ENCODE measurements at regions not wholly inside any gene's neighbourhood (a gene's known extent, or its start where the extent isn't known, plus 50 kb on each side); places are given as distances from the start of the nearest gene placed in this dataset.

DNA sequence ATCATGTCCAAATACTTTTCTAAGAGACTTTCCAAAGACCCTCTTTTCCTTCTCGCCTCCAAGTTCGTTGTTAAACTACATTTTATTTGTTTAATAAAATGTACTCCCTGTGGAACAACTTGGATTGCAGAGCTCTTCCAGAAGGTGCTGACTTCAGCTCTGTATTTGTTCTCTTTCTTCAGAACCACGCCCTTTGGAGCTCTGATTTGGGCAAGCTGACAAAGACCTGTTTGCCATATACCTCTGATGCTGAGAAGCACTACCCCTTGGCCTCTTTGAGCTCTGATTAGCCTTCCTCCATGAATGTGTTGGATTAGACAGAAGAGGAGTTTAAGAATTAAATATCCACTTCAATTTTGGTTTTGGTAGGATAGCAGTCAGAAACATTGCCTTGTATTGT lies 815.1 kb upstream of the POU3F4 start (continued):
- no peak for TF ChIP-seq HEY1 (CRISPR knock-in tag; IDR thresholded peaks at IDR 0.05; ENCODE audit: borderline replicate concordance)

GRCh38 chrX:82695066-82695465 lies 813.0 kb upstream of the POU3F4 start:
- CTCF ChIA-PET (ENCODE audit: low intra/inter-chr PET ratio) = no interaction called here
- intact Hi-C loops (cut with micrococcal nuclease) (no loop called here), in situ Hi-C loops (cut with MboI) (no loop called here)
- no peak for DNase-seq (ENCODE audit: extremely low read depth in 1 of 4, low spot score in 3 of 4)
- H3K27me3 ChIP-seq (ENCODE audit: control insufficient read depth in 2 of 2, insufficient read depth in 2 of 2, low read length in 2 of 2) = no peaks in the 10 kb centered on the region
- 0% methylated on average over 2 of the region's 2 CpGs for WGBS (ENCODE audit: insufficient coverage, low coverage, missing lambda C conversion rate)
- no peaks in the 10 kb centered on the region for H3K36me3 ChIP-seq (ENCODE audit: control insufficient read depth, insufficient read depth, low read length)
- no peaks in the 10 kb centered on the region for H4K20me1 ChIP-seq (replicated peaks; ENCODE audit: control insufficient read depth, insufficient read depth, low read length)
- H3K27ac ChIP-seq (ENCODE audit: extremely low read depth, low read depth, low read length) = no peak overlapping the region
- no TSS peak for BruUV-seq (replicated peaks)
- H3K9ac ChIP-seq (ENCODE audit: insufficient read depth in 1 of 2, low read depth in 2 of 2, low read length in 2 of 2) = no peak overlapping the region
- H3K9me1 ChIP-seq (ENCODE audit: control insufficient read depth, insufficient read depth, low read length) = no peaks in the 10 kb centered on the region
- no peaks in the 10 kb centered on the region for H3K4me1 ChIP-seq (replicated peaks in 1 of 2; ENCODE audit: control insufficient read depth in 2 of 2, insufficient read depth in 2 of 2, low read length in 2 of 2)
- H3K4me3 ChIP-seq = no peak overlapping the region
- POLR2A ChIA-PET = no interaction called here
- FAIRE-seq = no peak
- no peaks in the 10 kb centered on the region for H3K9me3 ChIP-seq (replicated peaks; ENCODE audit: control insufficient read depth, insufficient read depth, low read depth, low read length)
- TF ChIP-seq NCOA6 (IDR thresholded peaks at IDR 0.05) (no peak), ZNF644 (tag; IDR thresholded peaks at IDR 0.05; ENCODE audit: low read depth) (no peak), PTBP1 (IDR thresholded peaks at IDR 0.05; ENCODE audit: low read depth, low read length) (no peak)
- no peak for ATAC-seq
- H2AFZ ChIP-seq (ENCODE audit: low read depth, low read length) = no peak overlapping the region
- no peaks in the 10 kb centered on the region for H3K79me2 ChIP-seq (ENCODE audit: control insufficient read depth, insufficient read depth, low read length)
- H3K4me2 ChIP-seq (ENCODE audit: insufficient read depth, low read length) = no peak overlapping the region

DNA sequence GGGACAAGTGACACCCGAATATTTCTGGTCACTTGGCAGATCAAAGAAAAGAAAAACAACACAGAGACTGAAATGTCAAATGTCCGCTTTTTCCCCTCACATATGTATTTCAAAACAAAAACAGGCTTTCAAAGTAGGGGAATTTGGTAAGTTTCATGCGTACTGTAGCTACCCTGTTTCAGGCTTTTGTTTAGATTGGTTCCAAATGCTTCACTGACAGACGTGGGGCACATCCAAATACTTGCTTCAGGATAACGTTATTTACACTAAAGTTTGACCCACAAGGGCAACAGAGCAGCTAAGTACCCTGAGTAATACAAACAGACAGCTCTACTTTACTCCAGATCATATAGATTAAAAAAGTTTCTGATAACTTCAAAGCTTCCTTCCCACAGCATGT lies 804.5 kb upstream of the POU3F4 start:
- ChIA-PET CTCF (ENCODE audit: low intra/inter-chr PET ratio) (no interaction called here), POLR2A (no interaction called here)
- Histone ChIP-seq H3K79me2 (ENCODE audit: control insufficient read depth, insufficient read depth, low read length) (no peaks in the 10 kb centered on the region), H3K4me3 (no peak overlapping the region), H3K4me2 (ENCODE audit: insufficient read depth, low read length) (no peak overlapping the region), H3K27ac (ENCODE audit: extremely low read depth, low read depth, low read length) (no peak overlapping the region), H3K9ac (ENCODE audit: insufficient read depth in 1 of 2, low read depth in 2 of 2, low read length in 2 of 2) (no peak overlapping the region), H3K9me3 (replicated peaks; ENCODE audit: control insufficient read depth, insufficient read depth, low read depth, low read length) (no peaks in the 10 kb centered on the region; the same call in 1 of the 2 replicates), H3K27me3 (ENCODE audit: control insufficient read depth in 2 of 2, insufficient read depth in 2 of 2, low read length in 2 of 2) (no peaks in the 10 kb centered on the region), H3K36me3 (ENCODE audit: control insufficient read depth, insufficient read depth, low read length) (no peaks in the 10 kb centered on the region), H3K4me1 (replicated peaks in 1 of 2; ENCODE audit: control insufficient read depth in 2 of 2, insufficient read depth in 2 of 2, low read length in 2 of 2) (no peaks in the 10 kb centered on the region), H3K9me1 (ENCODE audit: control insufficient read depth, insufficient read depth, low read length) (no peaks in the 10 kb centered on the region), H4K20me1 (replicated peaks; ENCODE audit: control insufficient read depth, insufficient read depth, low read length) (no peaks in the 10 kb centered on the region), H2AFZ (ENCODE audit: low read depth, low read length) (no peak overlapping the region)
- DNase-seq (ENCODE audit: extremely low read depth in 1 of 4, low spot score in 3 of 4) (no peak), FAIRE-seq (no peak), ATAC-seq (no peak)
- no TSS peak for BruUV-seq (replicated peaks)
- in situ Hi-C loops (cut with MboI) (no loop called here), intact Hi-C loops (cut with micrococcal nuclease) (no loop called here)
- 0% methylated on average over 5 of the region's 5 CpGs for WGBS (ENCODE audit: insufficient coverage, low coverage, missing lambda C conversion rate)
- no peak for TF ChIP-seq ZNF253 (CRISPR knock-in tag; conservative IDR thresholded peaks at IDR 0.05)
- TF ChIP-seq CTBP1 (IDR thresholded peaks at IDR 0.05; ENCODE audit: borderline replicate concordance) = no peak
- TF ChIP-seq HINFP (tag; conservative IDR thresholded peaks at IDR 0.05; ENCODE audit: low read depth) = no peak
- no peak for TF ChIP-seq MAFF (IDR thresholded peaks at IDR 0.05; ENCODE audit: low read length)
- TF ChIP-seq HES1 (IDR thresholded peaks at IDR 0.05; ENCODE audit: low read depth) = no peak
- no peak for TF ChIP-seq MEIS2 (IDR thresholded peaks at IDR 0.05; ENCODE audit: partially characterized antibody)
- TF ChIP-seq GTF2E2 (tag; IDR thresholded peaks at IDR 0.05) = no peak
- TF ChIP-seq, protein P1, sequence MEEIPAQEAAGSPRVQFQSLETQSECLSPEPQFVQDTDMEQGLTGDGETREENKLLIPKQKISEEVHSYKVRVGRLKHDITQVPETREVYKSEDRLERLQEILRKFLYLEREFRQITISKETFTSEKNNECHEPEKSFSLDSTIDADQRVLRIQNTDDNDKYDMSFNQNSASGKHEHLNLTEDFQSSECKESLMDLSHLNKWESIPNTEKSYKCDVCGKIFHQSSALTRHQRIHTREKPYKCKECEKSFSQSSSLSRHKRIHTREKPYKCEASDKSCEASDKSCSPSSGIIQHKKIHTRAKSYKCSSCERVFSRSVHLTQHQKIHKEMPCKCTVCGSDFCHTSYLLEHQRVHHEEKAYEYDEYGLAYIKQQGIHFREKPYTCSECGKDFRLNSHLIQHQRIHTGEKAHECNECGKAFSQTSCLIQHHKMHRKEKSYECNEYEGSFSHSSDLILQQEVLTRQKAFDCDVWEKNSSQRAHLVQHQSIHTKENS (CRISPR knock-in tag; IDR thresholded peaks at IDR 0.05) = no peak
- no peak for TF ChIP-seq ATF7 (IDR thresholded peaks at IDR 0.05)
- TF ChIP-seq ZNF785 (CRISPR knock-in tag; IDR thresholded peaks at IDR 0.05) = no peak

Measured in K562 (cell line).